T-helper 1 cell treated with Interleukin-12 subunit alpha and Interleukin-12 subunit beta and Interleukin-4 antibody, amounts not matched to agents 30 ng/mL and 1 ng/mL, for 36 hours (primary cell): ENCODE measurements at regions not wholly inside any gene's neighbourhood (a gene's known extent, or its start where the extent isn't known, plus 50 kb on each side); places are given as distances from the start of the nearest gene placed in this dataset.
"Not testable (repeated sequence)": the region's sequence is repeated elsewhere in the genome, so short reads cannot be mapped to it uniquely, and the experiment has no call there.

ENCODE experiments used
- intact Hi-C: fragments of 100-400 bp; cut with micrococcal nuclease; formaldehyde crosslinking; loops from one replicate; pipeline ENCODE4 v1.15.1; 2024

GRCh38 chr3:147669077-147669476 is 259.9 kb downstream of the ZIC1 start:
- intact Hi-C loops: no loop called here

GRCh38 chr3:147672035-147672434 is 262.9 kb downstream of the ZIC1 start:
- intact Hi-C loops: no loop called here

- intact Hi-C loops: no loop called here
These were observed 263.3 kb downstream of the ZIC1 start for GRCh38 chr3:147672436-147672835.

GRCh38 chr3:147675761-147676160 is 266.6 kb downstream of the ZIC1 start:
- intact Hi-C loops: no loop called here

- intact Hi-C loops: no loop called here
These were observed 271.8 kb downstream of the ZIC1 start for GRCh38 chr3:147680837-147681483.

GRCh38 chr3:147688868-147689267 is 279.7 kb downstream of the ZIC1 start:
- intact Hi-C loops: no loop called here

- intact Hi-C loops: no loop called here
These were observed 290.1 kb downstream of the ZIC1 start for GRCh38 chr3:147699175-147699838.

GRCh38 chr3:147701195-147701594 is 292.0 kb downstream of the ZIC1 start:
- intact Hi-C loops: no loop called here

GRCh38 chr3:147702509-147702908 is 293.3 kb downstream of the ZIC1 start:
- intact Hi-C loops: no loop called here

GRCh38 chr3:147705651-147706051 is 296.5 kb downstream of the ZIC1 start:
- intact Hi-C loops: no loop called here

- intact Hi-C loops: not testable (repeated sequence)
These were observed 301.6 kb downstream of the ZIC1 start for GRCh38 chr3:147710753-147711152.

GRCh38 chr3:147712357-147712756 is 303.2 kb downstream of the ZIC1 start:
- intact Hi-C loops: no loop called here

GRCh38 chr3:147712758-147713157 is 303.6 kb downstream of the ZIC1 start:
- intact Hi-C loops: not testable (repeated sequence)

GRCh38 chr3:147713234-147714133 is 304.3 kb downstream of the ZIC1 start:
- intact Hi-C loops: no loop called here

GRCh38 chr3:147729641-147730040 is 320.5 kb downstream of the ZIC1 start:
- intact Hi-C loops: no loop called here

- intact Hi-C loops: no loop called here
These were observed 321.1 kb downstream of the ZIC1 start for GRCh38 chr3:147730284-147730683.

- intact Hi-C loops: no loop called here
These were observed 324.1 kb downstream of the ZIC1 start for GRCh38 chr3:147733217-147733616.

- intact Hi-C loops: no loop called here
These were observed 326.5 kb downstream of the ZIC1 start for GRCh38 chr3:147735616-147736015.

GRCh38 chr3:147736226-147736625 is 327.1 kb downstream of the ZIC1 start:
- intact Hi-C loops: no loop called here

- intact Hi-C loops: no loop called here
These were observed 328.2 kb downstream of the ZIC1 start for GRCh38 chr3:147737376-147737775.

- intact Hi-C loops: no loop called here
These were observed 331.8 kb downstream of the ZIC1 start for GRCh38 chr3:147740928-147741327.

- intact Hi-C loops: no loop called here
These were observed 335.8 kb downstream of the ZIC1 start for GRCh38 chr3:147744967-147745366.
